GM12801 (cell line): ENCODE measurements at regions not wholly inside any gene's neighbourhood (a gene's known extent, or its start where the extent isn't known, plus 50 kb on each side); places are given as distances from the start of the nearest gene placed in this dataset.

Experiments
- CTCF ChIP-seq: IDR thresholded peaks from one replicate; pipeline ENCODE4 v1.5.1; 2011; ENCODE audit warnings: control low read depth; ENCODE audit not compliant: insufficient read length; ENCODE audit errors: extremely low read depth

- TF ChIP-seq CTCF, result no peak
These were observed 131.1 kb downstream of the OLIG3 start for GRCh38 chr6:137362878-137363804.

GRCh38 chr6:137361701-137362100 lies 132.5 kb downstream of the OLIG3 start:
- no peak for TF ChIP-seq CTCF

- no peak for TF ChIP-seq CTCF
These were observed 135.9 kb downstream of the OLIG3 start for GRCh38 chr6:137358273-137358672.

GRCh38 chr6:137357948-137358266 lies 136.3 kb downstream of the OLIG3 start:
- no peak for TF ChIP-seq CTCF

GRCh38 chr6:137357263-137357947 lies 136.8 kb downstream of the OLIG3 start:
- TF ChIP-seq CTCF, result no peak

GRCh38 chr6:137353842-137354397 lies 134.7 kb upstream of the IFNGR1 start:
- no peak for TF ChIP-seq CTCF

- TF ChIP-seq CTCF, result no peak
These were observed 134.2 kb upstream of the IFNGR1 start for GRCh38 chr6:137353346-137353745.
